ENCODE measurements at regions not wholly inside any gene's neighbourhood (a gene's known extent, or its start where the extent isn't known, plus 50 kb on each side); places are given as distances from the start of the nearest gene placed in this dataset.

DNA sequence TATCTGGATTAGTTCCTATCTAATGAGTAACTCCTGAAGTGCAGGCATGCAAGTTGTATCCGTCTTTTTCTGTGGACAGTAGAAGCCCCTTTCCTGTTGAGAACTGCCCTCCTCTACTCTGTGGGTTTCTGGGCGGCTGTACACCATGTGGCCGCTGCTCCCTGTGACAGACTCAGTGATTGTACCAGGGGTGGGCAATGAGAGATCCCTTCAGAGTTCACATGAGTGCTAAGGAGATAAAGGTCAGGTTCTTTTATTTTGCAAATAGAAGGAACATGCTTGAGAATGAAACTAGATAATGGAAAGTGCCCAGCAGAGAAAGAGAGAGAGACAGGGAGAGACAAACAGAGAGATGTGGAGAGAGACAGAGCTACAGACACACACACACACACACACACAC, 76.4 kb upstream of the TAPT1 start:
- TF ChIP-seq CTCF (IDR thresholded peaks at IDR 0.05): no peak
- no peak for DNase-seq (ENCODE audit: extremely low spot score, unreplicated experiment)
- H3K9me3 Mint-ChIP-seq (ENCODE audit: unreplicated experiment): peaks cover under 1% of the 10 kb centered on the region
- no peak overlapping the region for H3K27ac Mint-ChIP-seq (ENCODE audit: unreplicated experiment)
- H3K36me3 Mint-ChIP-seq (ENCODE audit: unreplicated experiment): no peaks in the 10 kb centered on the region
- H3K4me3 Mint-ChIP-seq (ENCODE audit: unreplicated experiment): no peak overlapping the region
- H3K27me3 Mint-ChIP-seq (ENCODE audit: unreplicated experiment): peaks cover 11% of the 10 kb centered on the region
- H3K4me1 Mint-ChIP-seq (ENCODE audit: unreplicated experiment): no peaks in the 10 kb centered on the region

DNA sequence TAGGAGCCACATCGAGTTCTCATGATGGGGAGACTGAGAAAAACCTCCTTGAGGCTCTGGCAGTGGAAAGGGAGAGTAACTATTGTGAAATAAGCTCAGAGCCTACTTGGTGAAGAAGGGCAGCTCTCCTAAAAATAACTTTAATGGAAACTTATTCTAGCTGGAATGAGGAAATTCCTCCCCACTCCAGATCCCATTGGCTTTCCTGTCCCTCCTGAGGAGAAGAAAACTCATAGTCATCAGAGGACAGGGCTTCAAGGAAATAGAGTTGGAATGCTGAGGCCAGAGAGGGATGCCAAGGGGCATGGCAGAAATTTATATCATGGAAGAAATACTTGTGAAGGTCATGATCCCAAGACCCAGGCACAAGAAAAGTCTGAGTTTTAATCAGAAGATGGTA, 70.7 kb upstream of the TAPT1 start:
- no peak for TF ChIP-seq CTCF (IDR thresholded peaks at IDR 0.05)
- no peak overlapping the region for H3K4me3 Mint-ChIP-seq (ENCODE audit: unreplicated experiment)
- peaks cover 11% of the 10 kb centered on the region for H3K27me3 Mint-ChIP-seq (ENCODE audit: unreplicated experiment)
- no peak for DNase-seq (ENCODE audit: extremely low spot score, unreplicated experiment)
- no peaks in the 10 kb centered on the region for H3K4me1 Mint-ChIP-seq (ENCODE audit: unreplicated experiment)
- no peak overlapping the region for H3K27ac Mint-ChIP-seq (ENCODE audit: unreplicated experiment)
- H3K9me3 Mint-ChIP-seq (ENCODE audit: unreplicated experiment): peaks cover 6% of the 10 kb centered on the region
- no peaks in the 10 kb centered on the region for H3K36me3 Mint-ChIP-seq (ENCODE audit: unreplicated experiment)

- Mint-ChIP-seq H3K9me3 (ENCODE audit: unreplicated experiment) (peaks cover 6% of the 10 kb centered on the region), H3K27ac (ENCODE audit: unreplicated experiment) (no peak overlapping the region), H3K36me3 (ENCODE audit: unreplicated experiment) (no peaks in the 10 kb centered on the region), H3K4me3 (ENCODE audit: unreplicated experiment) (no peak overlapping the region), H3K27me3 (ENCODE audit: unreplicated experiment) (peaks cover 3% of the 10 kb centered on the region), H3K4me1 (ENCODE audit: unreplicated experiment) (peaks cover 4% of the 10 kb centered on the region)
- no peak for TF ChIP-seq CTCF (IDR thresholded peaks at IDR 0.05)
- no peak for DNase-seq (ENCODE audit: extremely low spot score, unreplicated experiment)
Measured at GRCh38 chr4:16294455-16294854, 68.2 kb upstream of the TAPT1 start.

DNA sequence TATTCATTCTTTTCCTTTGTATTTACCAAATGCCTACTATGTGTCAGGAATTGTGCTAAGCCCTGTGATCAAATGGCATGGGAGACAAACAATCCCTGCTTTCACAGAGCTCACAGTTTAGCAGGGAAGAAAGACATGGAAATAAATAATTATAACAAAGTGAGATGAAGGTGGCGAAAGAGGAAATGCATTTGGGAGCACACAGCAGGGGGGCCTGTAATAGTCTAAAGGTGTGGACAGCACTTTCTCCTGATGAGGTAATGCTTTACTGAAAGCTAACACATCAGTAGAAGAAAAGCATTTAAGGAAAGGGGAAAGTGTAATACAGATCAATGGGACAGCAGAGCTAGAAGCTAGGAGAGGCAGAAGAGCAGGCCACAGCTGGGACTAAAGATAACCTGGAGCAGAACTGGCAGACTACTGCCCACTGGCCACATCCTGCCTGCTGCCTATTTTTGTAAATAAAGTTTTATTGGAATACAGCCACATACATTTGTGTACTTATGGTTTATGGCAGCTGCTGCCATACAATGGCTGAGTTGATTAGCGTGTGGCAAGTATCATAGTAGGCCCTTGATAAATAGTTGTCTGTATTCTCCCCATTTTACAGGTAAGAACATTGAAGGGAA, 67.1 kb upstream of the TAPT1 start:
- TF ChIP-seq CTCF (IDR thresholded peaks at IDR 0.05): no peak
- Mint-ChIP-seq H3K36me3 (ENCODE audit: unreplicated experiment) (no peaks in the 10 kb centered on the region), H3K9me3 (ENCODE audit: unreplicated experiment) (peaks cover 6% of the 10 kb centered on the region), H3K4me3 (ENCODE audit: unreplicated experiment) (no peak overlapping the region), H3K27ac (ENCODE audit: unreplicated experiment) (no peak overlapping the region), H3K27me3 (ENCODE audit: unreplicated experiment) (no peaks in the 10 kb centered on the region), H3K4me1 (ENCODE audit: unreplicated experiment) (peaks cover 4% of the 10 kb centered on the region)
- no peak for DNase-seq (ENCODE audit: extremely low spot score, unreplicated experiment)

DNA sequence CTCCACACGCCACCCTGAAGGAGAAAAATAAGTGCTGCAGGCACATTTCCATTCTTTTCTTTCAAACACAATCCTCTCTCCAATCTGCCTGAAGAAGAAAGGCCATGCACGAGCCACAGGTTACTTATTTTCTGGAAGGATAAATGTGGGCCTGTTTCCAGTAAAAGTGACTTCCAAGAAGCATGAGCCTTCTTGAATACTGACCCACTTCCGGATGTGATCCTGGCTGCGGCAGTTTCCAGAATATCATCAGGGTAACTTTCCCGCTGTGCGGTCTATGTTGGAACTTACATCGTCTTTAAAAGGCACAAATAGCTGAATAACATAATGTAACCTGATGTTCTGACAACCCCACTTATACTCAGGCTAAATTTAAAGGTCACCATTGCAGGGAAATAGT, 66.3 kb upstream of the TAPT1 start:
- H3K27ac Mint-ChIP-seq (ENCODE audit: unreplicated experiment): no peak overlapping the region
- no peak for TF ChIP-seq CTCF (IDR thresholded peaks at IDR 0.05)

More for the DNA sequence above, 66.3 kb upstream of the TAPT1 start:
- Mint-ChIP-seq H3K36me3 (ENCODE audit: unreplicated experiment) (no peaks in the 10 kb centered on the region), H3K4me1 (ENCODE audit: unreplicated experiment) (peaks cover 4% of the 10 kb centered on the region), H3K4me3 (ENCODE audit: unreplicated experiment) (no peak overlapping the region), H3K9me3 (ENCODE audit: unreplicated experiment) (peaks cover 5% of the 10 kb centered on the region), H3K27me3 (ENCODE audit: unreplicated experiment) (peaks cover 4% of the 10 kb centered on the region)
- DNase-seq (ENCODE audit: extremely low spot score, unreplicated experiment): no peak

All from osteocyte (in vitro differentiated cells).